ENCODE measurements at regions not wholly inside any gene's neighbourhood (a gene's known extent, or its start where the extent isn't known, plus 50 kb on each side); places are given as distances from the start of the nearest gene placed in this dataset.

- TF ChIP-seq CTCF (conservative IDR thresholded peaks at IDR 0.05; ENCODE audit: low read depth, low read length), result no peak
- no peak for TF ChIP-seq EZH2 (IDR thresholded peaks at IDR 0.05; ENCODE audit: borderline replicate concordance, low read depth, low read length, poor library complexity, severe bottlenecking)
These were observed 1294.1 kb downstream of the NSUN3 start for GRCh38 chr3:95356764-95357501.

Measured in A673 (cell line).